ENCODE measurements at regions not wholly inside any gene's neighbourhood (a gene's known extent, or its start where the extent isn't known, plus 50 kb on each side); places are given as distances from the start of the nearest gene placed in this dataset.

DNA sequence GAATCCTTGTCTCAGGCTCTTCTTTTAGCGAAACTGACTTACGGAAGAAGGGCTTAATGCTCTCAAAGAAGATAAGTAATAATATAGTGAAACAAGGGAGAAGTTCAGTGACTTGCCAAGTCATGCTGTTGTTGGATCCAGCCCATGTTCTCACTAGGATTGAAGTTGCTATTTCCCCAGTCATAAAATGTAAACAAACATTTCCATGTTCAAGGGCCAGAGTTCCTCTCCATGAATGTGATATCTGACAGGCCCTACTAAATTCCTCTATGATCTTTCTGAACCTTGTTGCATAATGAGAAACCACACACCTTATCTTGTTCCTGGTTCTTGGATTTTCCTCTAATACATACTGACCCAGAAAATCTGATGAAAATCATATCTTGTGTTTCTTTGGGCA lies 876.5 kb upstream of the B3GALT2 start:
- TF ChIP-seq, protein P1, sequence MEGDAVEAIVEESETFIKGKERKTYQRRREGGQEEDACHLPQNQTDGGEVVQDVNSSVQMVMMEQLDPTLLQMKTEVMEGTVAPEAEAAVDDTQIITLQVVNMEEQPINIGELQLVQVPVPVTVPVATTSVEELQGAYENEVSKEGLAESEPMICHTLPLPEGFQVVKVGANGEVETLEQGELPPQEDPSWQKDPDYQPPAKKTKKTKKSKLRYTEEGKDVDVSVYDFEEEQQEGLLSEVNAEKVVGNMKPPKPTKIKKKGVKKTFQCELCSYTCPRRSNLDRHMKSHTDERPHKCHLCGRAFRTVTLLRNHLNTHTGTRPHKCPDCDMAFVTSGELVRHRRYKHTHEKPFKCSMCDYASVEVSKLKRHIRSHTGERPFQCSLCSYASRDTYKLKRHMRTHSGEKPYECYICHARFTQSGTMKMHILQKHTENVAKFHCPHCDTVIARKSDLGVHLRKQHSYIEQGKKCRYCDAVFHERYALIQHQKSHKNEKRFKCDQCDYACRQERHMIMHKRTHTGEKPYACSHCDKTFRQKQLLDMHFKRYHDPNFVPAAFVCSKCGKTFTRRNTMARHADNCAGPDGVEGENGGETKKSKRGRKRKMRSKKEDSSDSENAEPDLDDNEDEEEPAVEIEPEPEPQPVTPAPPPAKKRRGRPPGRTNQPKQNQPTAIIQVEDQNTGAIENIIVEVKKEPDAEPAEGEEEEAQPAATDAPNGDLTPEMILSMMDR (IDR thresholded peaks at IDR 0.05) = no peak
- TF ChIP-seq EP300 (IDR thresholded peaks at IDR 0.05) (no peak), POLR2AphosphoS5 (IDR thresholded peaks at IDR 0.05) (no peak), POLR2A (IDR thresholded peaks at IDR 0.05) (no peak)
